ENCODE measurements at regions not wholly inside any gene's neighbourhood (a gene's known extent, or its start where the extent isn't known, plus 50 kb on each side); places are given as distances from the start of the nearest gene placed in this dataset.
A peak's percentile ranks its signal among the peaks of the same experiment; 100 is the strongest.

DNA sequence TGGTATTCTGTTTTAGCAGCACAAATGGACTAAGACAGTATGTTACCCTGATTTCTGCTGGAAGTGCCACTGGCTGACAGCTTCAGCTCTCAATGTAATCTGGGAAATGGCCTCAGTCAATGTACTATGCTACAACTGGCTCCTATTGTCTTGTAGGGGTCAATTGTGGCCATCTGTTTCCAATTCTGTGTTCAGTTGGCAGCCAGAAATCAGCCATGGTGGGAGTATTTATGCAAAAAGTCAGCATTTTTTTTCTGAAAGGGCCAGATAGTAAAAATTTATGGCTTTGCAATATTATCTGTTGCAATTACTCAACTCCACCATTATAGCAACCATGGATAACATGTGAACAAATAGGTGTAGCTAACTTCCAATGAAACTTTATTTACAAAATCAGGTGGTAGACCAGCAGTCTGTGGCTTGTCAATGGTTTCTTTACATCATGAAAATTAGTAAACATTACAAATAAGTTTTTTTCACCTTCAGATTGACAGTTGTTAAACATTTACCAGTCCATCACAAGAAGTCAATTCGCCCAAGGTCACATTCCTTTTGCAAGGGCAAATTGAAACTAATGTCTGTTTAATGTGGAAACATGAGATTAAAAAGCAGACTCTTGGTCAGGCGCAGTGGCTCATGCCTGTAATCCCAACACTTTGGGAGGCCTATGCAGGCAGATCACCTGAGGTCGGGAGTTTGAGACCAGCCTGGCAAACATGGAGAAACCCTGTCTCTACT lies 58.3 kb upstream of the TSHZ2 start (continued):
- no peak for TF ChIP-seq NFE2L1 (CRISPR knock-in tag; IDR thresholded peaks at IDR 0.05; ENCODE audit: borderline replicate concordance)
- TF ChIP-seq KAT2B (IDR thresholded peaks at IDR 0.05; ENCODE audit: borderline replicate concordance, low read depth, low read length): no peak
- TF ChIP-seq SRSF1 (optimal IDR thresholded peaks at IDR 0.05; ENCODE audit: low read depth, low read length): no peak
- TF ChIP-seq MYC (CRISPR knock-in tag; IDR thresholded peaks at IDR 0.05; ENCODE audit: borderline replicate concordance): no peak
- TF ChIP-seq RAD21 (CRISPR knock-in tag; IDR thresholded peaks at IDR 0.05): no peak
- TF ChIP-seq ARHGAP35 (CRISPR knock-in tag; IDR thresholded peaks at IDR 0.05; ENCODE audit: borderline replicate concordance): no peak
- no peak for TF ChIP-seq ZNF205 (CRISPR knock-in tag; IDR thresholded peaks at IDR 0.05)
- TF ChIP-seq ZNF160 (CRISPR knock-in tag; IDR thresholded peaks at IDR 0.05): no peak
- TF ChIP-seq IRF2 (CRISPR knock-in tag; IDR thresholded peaks at IDR 0.05): 0 out of 2 replicates have a peak, but pooled peaks have one; percentile 13
- no peak for TF ChIP-seq PAX8 (CRISPR knock-in tag; IDR thresholded peaks at IDR 0.05; ENCODE audit: borderline replicate concordance)
- no peak for TF ChIP-seq CENPT (CRISPR knock-in tag; IDR thresholded peaks at IDR 0.05; ENCODE audit: low read depth)
- TF ChIP-seq, protein P1, sequence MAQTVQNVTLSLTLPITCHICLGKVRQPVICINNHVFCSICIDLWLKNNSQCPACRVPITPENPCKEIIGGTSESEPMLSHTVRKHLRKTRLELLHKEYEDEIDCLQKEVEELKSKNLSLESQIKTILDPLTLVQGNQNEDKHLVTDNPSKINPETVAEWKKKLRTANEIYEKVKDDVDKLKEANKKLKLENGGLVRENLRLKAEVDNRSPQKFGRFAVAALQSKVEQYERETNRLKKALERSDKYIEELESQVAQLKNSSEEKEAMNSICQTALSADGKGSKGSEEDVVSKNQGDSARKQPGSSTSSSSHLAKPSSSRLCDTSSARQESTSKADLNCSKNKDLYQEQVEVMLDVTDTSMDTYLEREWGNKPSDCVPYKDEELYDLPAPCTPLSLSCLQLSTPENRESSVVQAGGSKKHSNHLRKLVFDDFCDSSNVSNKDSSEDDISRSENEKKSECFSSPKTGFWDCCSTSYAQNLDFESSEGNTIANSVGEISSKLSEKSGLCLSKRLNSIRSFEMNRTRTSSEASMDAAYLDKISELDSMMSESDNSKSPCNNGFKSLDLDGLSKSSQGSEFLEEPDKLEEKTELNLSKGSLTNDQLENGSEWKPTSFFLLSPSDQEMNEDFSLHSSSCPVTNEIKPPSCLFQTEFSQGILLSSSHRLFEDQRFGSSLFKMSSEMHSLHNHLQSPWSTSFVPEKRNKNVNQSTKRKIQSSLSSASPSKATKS (CRISPR knock-in tag; IDR thresholded peaks at IDR 0.05): no peak
- no peak for TF ChIP-seq ZNF660 (CRISPR knock-in tag; IDR thresholded peaks at IDR 0.05; ENCODE audit: borderline replicate concordance, low read depth)
- peak; percentile 89; the same call in 1 of the 2 replicates for TF ChIP-seq FOXK1 (CRISPR knock-in tag; IDR thresholded peaks at IDR 0.05; ENCODE audit: borderline replicate concordance, low read depth)
- TF ChIP-seq ZNF83 (CRISPR knock-in tag; IDR thresholded peaks at IDR 0.05; ENCODE audit: borderline replicate concordance): no peak
- TF ChIP-seq HOXA9 (CRISPR knock-in tag; IDR thresholded peaks at IDR 0.05; ENCODE audit: borderline replicate concordance): no peak
- TF ChIP-seq MTA1 (CRISPR knock-in tag; IDR thresholded peaks at IDR 0.05; ENCODE audit: borderline replicate concordance): no peak
- TF ChIP-seq HDAC2 (CRISPR knock-in tag; IDR thresholded peaks at IDR 0.05): peak; percentile 78
- peak; percentile 45; the same call in 1 of the 2 replicates for TF ChIP-seq KDM1A (CRISPR knock-in tag; IDR thresholded peaks at IDR 0.05)
- TF ChIP-seq ZMYM3 (CRISPR knock-in tag; IDR thresholded peaks at IDR 0.05): peak; percentile 91
- TF ChIP-seq KMT2B (CRISPR knock-in tag; IDR thresholded peaks at IDR 0.05): no peak
- peak; percentile 82 for TF ChIP-seq POGZ (CRISPR knock-in tag; IDR thresholded peaks at IDR 0.05)
- TF ChIP-seq ZFX (CRISPR knock-in tag; IDR thresholded peaks at IDR 0.05; ENCODE audit: low read depth): peak; percentile 61
- no peak; the same call in 1 of the 2 replicates for TF ChIP-seq ZNF547 (CRISPR knock-in tag; IDR thresholded peaks at IDR 0.05)
- peak; percentile 37; the same call in 1 of the 2 replicates for TF ChIP-seq RXRA (CRISPR knock-in tag; IDR thresholded peaks at IDR 0.05)
- peak; percentile 78 for TF ChIP-seq MED1 (CRISPR knock-in tag; IDR thresholded peaks at IDR 0.05)
- no peak for TF ChIP-seq LCORL (IDR thresholded peaks at IDR 0.05)
- no peak for TF ChIP-seq LCORL (CRISPR knock-in tag; IDR thresholded peaks at IDR 0.05)
- TF ChIP-seq NFATC3 (CRISPR knock-in tag; IDR thresholded peaks at IDR 0.05): no peak
- TF ChIP-seq GTF3A (CRISPR knock-in tag; conservative IDR thresholded peaks at IDR 0.05): no peak
- no peak for TF ChIP-seq AKAP8 (CRISPR knock-in tag; IDR thresholded peaks at IDR 0.05)
- no peak for TF ChIP-seq PHB2 (IDR thresholded peaks at IDR 0.05; ENCODE audit: partially characterized antibody)
- no peak for TF ChIP-seq NFE2 (CRISPR knock-in tag; IDR thresholded peaks at IDR 0.05)
- no peak for TF ChIP-seq CENPX (CRISPR knock-in tag; IDR thresholded peaks at IDR 0.05)
